ENCODE measurements at regions not wholly inside any gene's neighbourhood (a gene's known extent, or its start where the extent isn't known, plus 50 kb on each side); places are given as distances from the start of the nearest gene placed in this dataset.

GRCh38 chr12:18970603-18971002 is 158.9 kb upstream of the PLEKHA5 start:
- DNase-seq (ENCODE audit: low spot score): no peak

- DNase-seq (ENCODE audit: low spot score): no peak
Measured at GRCh38 chr12:18971932-18972331, 157.6 kb upstream of the PLEKHA5 start.

- DNase-seq (ENCODE audit: low spot score): no peak
Measured at GRCh38 chr12:18975933-18976332, 153.6 kb upstream of the PLEKHA5 start.

- no peak for DNase-seq (ENCODE audit: low spot score)
Measured at GRCh38 chr12:18979401-18980126, 150.0 kb upstream of the PLEKHA5 start.

- DNase-seq (ENCODE audit: low spot score): no peak
Measured at GRCh38 chr12:18981732-18982131, 147.8 kb upstream of the PLEKHA5 start.

GRCh38 chr12:18982226-18982949 is 147.1 kb upstream of the PLEKHA5 start:
- no peak for DNase-seq (ENCODE audit: low spot score)

- DNase-seq (ENCODE audit: low spot score): no peak
Measured at GRCh38 chr12:18983854-18984253, 145.7 kb upstream of the PLEKHA5 start.

GRCh38 chr12:18990856-18991255 is 138.7 kb upstream of the PLEKHA5 start:
- DNase-seq (ENCODE audit: low spot score): no peak

- no peak for DNase-seq (ENCODE audit: low spot score)
Measured at GRCh38 chr12:18992336-18992735, 137.2 kb upstream of the PLEKHA5 start.

GRCh38 chr12:18998343-18999261 is 130.9 kb upstream of the PLEKHA5 start:
- DNase-seq (ENCODE audit: low spot score): peak; percentile 38

- no peak for DNase-seq (ENCODE audit: low spot score)
Measured at GRCh38 chr12:19000836-19001235, 128.7 kb upstream of the PLEKHA5 start.

- no peak for DNase-seq (ENCODE audit: low spot score)
Measured at GRCh38 chr12:19002216-19002615, 127.3 kb upstream of the PLEKHA5 start.

GRCh38 chr12:19003141-19003540 is 126.4 kb upstream of the PLEKHA5 start:
- DNase-seq (ENCODE audit: low spot score): no peak

GRCh38 chr12:19003987-19004619 is 125.4 kb upstream of the PLEKHA5 start:
- no peak for DNase-seq (ENCODE audit: low spot score)

- DNase-seq (ENCODE audit: low spot score): no peak
Measured at GRCh38 chr12:19005257-19005801, 124.2 kb upstream of the PLEKHA5 start.

GRCh38 chr12:19006626-19007137 is 122.9 kb upstream of the PLEKHA5 start:
- DNase-seq (ENCODE audit: low spot score): no peak

GRCh38 chr12:19008102-19008501 is 121.4 kb upstream of the PLEKHA5 start:
- DNase-seq (ENCODE audit: low spot score): no peak

GRCh38 chr12:19010087-19010486 is 119.4 kb upstream of the PLEKHA5 start:
- no peak for DNase-seq (ENCODE audit: low spot score)

GRCh38 chr12:19010726-19011125 is 118.8 kb upstream of the PLEKHA5 start:
- DNase-seq (ENCODE audit: low spot score): no peak

GRCh38 chr12:19012965-19013364 is 116.6 kb upstream of the PLEKHA5 start:
- no peak for DNase-seq (ENCODE audit: low spot score)

- no peak for DNase-seq (ENCODE audit: low spot score)
Measured at GRCh38 chr12:19014240-19014639, 115.3 kb upstream of the PLEKHA5 start.

GRCh38 chr12:19015285-19015684 is 114.2 kb upstream of the PLEKHA5 start:
- no peak for DNase-seq (ENCODE audit: low spot score)
